ENCODE measurements at regions not wholly inside any gene's neighbourhood (a gene's known extent, or its start where the extent isn't known, plus 50 kb on each side); places are given as distances from the start of the nearest gene placed in this dataset.

DNA sequence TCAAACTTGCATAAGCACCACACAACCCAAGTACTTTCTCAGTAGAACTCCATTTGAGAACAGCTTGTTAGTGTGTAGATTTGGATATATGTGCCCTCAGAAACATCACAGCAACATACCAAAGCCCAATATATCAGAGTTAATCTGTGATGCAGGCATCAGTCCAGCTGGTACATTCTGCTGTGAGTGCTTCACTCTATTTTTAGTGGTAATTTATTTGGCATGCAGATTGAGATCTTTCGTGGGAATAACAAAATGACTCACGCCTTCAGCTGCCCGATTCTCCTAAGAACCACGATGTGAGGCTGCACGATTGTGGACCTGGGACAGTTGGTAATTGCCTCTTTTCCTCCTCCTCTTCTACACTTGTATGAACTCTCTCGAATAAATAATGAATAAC is 730.7 kb downstream of the SQOR start:
- TF ChIP-seq ZBTB7A (IDR thresholded peaks at IDR 0.05; ENCODE audit: low read depth) (no peak), TCF12 (IDR thresholded peaks at IDR 0.05; ENCODE audit: low read depth) (no peak), TEAD4 (IDR thresholded peaks at IDR 0.05) (no peak), CREB1 (IDR thresholded peaks at IDR 0.05; ENCODE audit: low read depth) (no peak), TAF1 (IDR thresholded peaks at IDR 0.05; ENCODE audit: low read depth) (no peak)
- TF ChIP-seq, protein P1, sequence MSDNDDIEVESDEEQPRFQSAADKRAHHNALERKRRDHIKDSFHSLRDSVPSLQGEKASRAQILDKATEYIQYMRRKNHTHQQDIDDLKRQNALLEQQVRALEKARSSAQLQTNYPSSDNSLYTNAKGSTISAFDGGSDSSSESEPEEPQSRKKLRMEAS (IDR thresholded peaks at IDR 0.05) = no peak

DNA sequence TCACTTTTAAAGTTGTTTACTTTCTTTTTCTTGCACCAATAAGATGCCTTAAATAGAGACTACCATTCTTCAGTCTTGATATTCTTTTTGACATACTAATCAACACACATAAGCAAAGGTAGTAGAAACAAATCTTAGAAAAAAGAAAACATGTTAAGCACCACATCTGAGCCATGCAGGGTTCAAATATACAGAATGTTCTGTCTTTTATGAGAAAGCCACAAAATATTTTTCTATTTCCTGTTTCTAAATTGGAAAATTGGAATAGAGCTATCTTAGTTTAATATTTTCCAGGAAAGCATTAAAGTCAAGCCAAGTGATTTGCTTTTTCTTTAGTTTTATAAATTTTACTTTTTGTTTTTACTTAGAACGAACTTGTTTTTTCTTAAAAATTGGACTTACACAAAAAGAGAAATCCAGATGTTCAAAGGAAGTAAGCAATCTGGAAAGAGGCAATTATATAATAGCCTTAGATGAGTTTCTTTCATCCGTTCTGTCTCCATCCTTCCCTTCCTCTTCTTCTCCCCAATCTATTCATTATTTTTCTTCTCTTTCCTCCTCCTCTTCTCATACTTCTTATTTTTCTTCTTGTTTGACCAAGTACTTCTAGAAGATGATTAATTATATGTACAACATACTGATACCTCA is 731.7 kb downstream of the SQOR start:
- TF ChIP-seq EGR1 (IDR thresholded peaks at IDR 0.05) = no peak
- TF ChIP-seq TEAD4 (IDR thresholded peaks at IDR 0.05) = no peak
- TF ChIP-seq CEBPB (IDR thresholded peaks at IDR 0.05) = no peak
- no peak for TF ChIP-seq CREB1 (IDR thresholded peaks at IDR 0.05; ENCODE audit: low read depth)
- TF ChIP-seq YY1 (IDR thresholded peaks at IDR 0.05; ENCODE audit: low read depth) = no peak
- TF ChIP-seq, protein P2, sequence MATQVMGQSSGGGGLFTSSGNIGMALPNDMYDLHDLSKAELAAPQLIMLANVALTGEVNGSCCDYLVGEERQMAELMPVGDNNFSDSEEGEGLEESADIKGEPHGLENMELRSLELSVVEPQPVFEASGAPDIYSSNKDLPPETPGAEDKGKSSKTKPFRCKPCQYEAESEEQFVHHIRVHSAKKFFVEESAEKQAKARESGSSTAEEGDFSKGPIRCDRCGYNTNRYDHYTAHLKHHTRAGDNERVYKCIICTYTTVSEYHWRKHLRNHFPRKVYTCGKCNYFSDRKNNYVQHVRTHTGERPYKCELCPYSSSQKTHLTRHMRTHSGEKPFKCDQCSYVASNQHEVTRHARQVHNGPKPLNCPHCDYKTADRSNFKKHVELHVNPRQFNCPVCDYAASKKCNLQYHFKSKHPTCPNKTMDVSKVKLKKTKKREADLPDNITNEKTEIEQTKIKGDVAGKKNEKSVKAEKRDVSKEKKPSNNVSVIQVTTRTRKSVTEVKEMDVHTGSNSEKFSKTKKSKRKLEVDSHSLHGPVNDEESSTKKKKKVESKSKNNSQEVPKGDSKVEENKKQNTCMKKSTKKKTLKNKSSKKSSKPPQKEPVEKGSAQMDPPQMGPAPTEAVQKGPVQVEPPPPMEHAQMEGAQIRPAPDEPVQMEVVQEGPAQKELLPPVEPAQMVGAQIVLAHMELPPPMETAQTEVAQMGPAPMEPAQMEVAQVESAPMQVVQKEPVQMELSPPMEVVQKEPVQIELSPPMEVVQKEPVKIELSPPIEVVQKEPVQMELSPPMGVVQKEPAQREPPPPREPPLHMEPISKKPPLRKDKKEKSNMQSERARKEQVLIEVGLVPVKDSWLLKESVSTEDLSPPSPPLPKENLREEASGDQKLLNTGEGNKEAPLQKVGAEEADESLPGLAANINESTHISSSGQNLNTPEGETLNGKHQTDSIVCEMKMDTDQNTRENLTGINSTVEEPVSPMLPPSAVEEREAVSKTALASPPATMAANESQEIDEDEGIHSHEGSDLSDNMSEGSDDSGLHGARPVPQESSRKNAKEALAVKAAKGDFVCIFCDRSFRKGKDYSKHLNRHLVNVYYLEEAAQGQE (IDR thresholded peaks at IDR 0.05; ENCODE audit: low read depth) = no peak
- no peak for TF ChIP-seq FOXM1 (IDR thresholded peaks at IDR 0.05; ENCODE audit: borderline replicate concordance, low read depth)
- TF ChIP-seq NFIC (IDR thresholded peaks at IDR 0.05) = no peak
- TF ChIP-seq, protein P1 (IDR thresholded peaks at IDR 0.05) = no peak
- TF ChIP-seq TAF1 (IDR thresholded peaks at IDR 0.05; ENCODE audit: low read depth) = no peak
- TF ChIP-seq RAD21 (IDR thresholded peaks at IDR 0.05; ENCODE audit: low read depth) = no peak
- no peak for TF ChIP-seq EP300 (IDR thresholded peaks at IDR 0.05; ENCODE audit: borderline replicate concordance)

DNA sequence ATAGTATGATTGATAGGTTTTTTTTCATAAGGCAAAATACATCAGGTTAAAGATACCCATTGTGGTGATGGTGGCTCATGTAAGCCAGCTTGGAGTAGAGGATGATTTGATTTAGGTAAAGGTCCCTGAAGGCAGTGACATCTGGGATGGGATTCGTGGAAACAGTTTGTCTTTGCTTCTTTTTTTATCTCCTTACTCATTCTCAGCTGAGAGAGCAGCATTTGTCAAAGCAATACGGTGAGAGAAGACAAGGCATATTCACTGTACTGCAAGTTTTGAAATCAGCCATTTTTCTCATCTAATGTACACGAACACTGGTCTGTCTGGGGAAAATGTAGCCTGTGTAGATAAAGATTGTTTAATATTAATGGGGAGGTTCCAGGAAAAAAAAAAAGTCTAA is 749.1 kb downstream of the SQOR start:
- TF ChIP-seq TEAD4 (IDR thresholded peaks at IDR 0.05) (no peak), EGR1 (IDR thresholded peaks at IDR 0.05) (no peak), TAF1 (IDR thresholded peaks at IDR 0.05; ENCODE audit: low read depth) (no peak), TCF12 (IDR thresholded peaks at IDR 0.05; ENCODE audit: low read depth) (no peak), ZBTB7A (IDR thresholded peaks at IDR 0.05; ENCODE audit: low read depth) (no peak)
- TF ChIP-seq, protein P2 (IDR thresholded peaks at IDR 0.05; ENCODE audit: low read depth) = no peak
- TF ChIP-seq, protein P3, sequence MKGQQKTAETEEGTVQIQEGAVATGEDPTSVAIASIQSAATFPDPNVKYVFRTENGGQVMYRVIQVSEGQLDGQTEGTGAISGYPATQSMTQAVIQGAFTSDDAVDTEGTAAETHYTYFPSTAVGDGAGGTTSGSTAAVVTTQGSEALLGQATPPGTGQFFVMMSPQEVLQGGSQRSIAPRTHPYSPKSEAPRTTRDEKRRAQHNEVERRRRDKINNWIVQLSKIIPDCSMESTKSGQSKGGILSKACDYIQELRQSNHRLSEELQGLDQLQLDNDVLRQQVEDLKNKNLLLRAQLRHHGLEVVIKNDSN (IDR thresholded peaks at IDR 0.05) = no peak

DNA sequence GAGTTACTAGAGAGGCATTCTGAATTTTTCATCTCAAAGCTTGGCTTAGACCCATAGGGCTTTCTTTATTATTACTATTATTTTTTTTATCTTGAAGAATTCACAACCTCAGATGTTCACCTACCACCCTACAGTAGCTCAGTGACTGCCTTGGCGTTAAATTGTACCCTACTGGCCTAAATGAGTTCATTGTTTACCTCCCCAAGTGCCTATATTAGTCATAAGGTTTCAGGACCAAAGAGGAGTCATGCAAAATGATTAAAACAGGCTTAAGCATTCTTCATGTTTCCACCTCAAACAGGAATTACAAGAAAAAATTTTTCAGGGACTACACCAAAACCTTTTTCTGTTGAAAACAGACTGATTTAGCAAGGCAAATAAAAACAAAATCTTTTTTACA is 751.5 kb downstream of the SQOR start:
- no peak for TF ChIP-seq RAD21 (IDR thresholded peaks at IDR 0.05; ENCODE audit: low read depth)
- no peak for TF ChIP-seq FOXM1 (IDR thresholded peaks at IDR 0.05; ENCODE audit: borderline replicate concordance, low read depth)
- no peak for TF ChIP-seq TEAD4 (IDR thresholded peaks at IDR 0.05)
- no peak for TF ChIP-seq TCF12 (IDR thresholded peaks at IDR 0.05; ENCODE audit: low read depth)
- no peak for TF ChIP-seq TAF1 (IDR thresholded peaks at IDR 0.05; ENCODE audit: low read depth)
- TF ChIP-seq, protein P1 (IDR thresholded peaks at IDR 0.05) = no peak
- no peak for TF ChIP-seq CEBPB (IDR thresholded peaks at IDR 0.05)
- TF ChIP-seq, protein P2 (IDR thresholded peaks at IDR 0.05; ENCODE audit: low read depth) = no peak
- TF ChIP-seq EP300 (IDR thresholded peaks at IDR 0.05; ENCODE audit: borderline replicate concordance) = no peak

DNA sequence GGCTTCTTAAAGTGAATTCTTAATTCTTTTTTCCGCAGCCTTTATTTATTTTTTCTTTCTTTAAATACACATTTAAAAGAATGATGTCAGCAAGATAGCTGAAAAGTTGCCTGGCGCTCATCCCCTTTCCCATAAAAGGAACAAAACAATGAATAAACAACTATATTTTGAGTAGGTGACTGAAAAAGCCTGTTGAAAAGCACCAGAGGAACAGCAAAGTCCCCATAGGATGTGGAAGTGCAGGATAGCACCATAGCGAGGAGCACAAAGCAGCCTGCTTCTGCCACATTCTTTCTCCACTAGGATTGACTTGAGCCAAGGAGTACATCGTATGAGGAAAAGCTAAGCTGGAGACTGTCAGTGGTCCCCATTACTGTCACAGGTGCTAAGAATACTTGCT is 754.9 kb downstream of the SQOR start:
- TF ChIP-seq, protein P2 (IDR thresholded peaks at IDR 0.05; ENCODE audit: low read depth) = no peak
- TF ChIP-seq TEAD4 (IDR thresholded peaks at IDR 0.05) (no peak), NFIC (IDR thresholded peaks at IDR 0.05) (no peak), ZBTB7A (IDR thresholded peaks at IDR 0.05; ENCODE audit: low read depth) (no peak), FOXM1 (IDR thresholded peaks at IDR 0.05; ENCODE audit: borderline replicate concordance, low read depth) (no peak), CEBPB (IDR thresholded peaks at IDR 0.05) (no peak), TCF12 (IDR thresholded peaks at IDR 0.05; ENCODE audit: low read depth) (no peak), EGR1 (IDR thresholded peaks at IDR 0.05) (no peak), YY1 (IDR thresholded peaks at IDR 0.05; ENCODE audit: low read depth) (no peak), EP300 (IDR thresholded peaks at IDR 0.05; ENCODE audit: borderline replicate concordance) (no peak)
- TF ChIP-seq, protein P3 (IDR thresholded peaks at IDR 0.05) = no peak
- TF ChIP-seq, protein P1 (IDR thresholded peaks at IDR 0.05) = no peak
